ENCODE measurements at regions not wholly inside any gene's neighbourhood (a gene's known extent, or its start where the extent isn't known, plus 50 kb on each side); places are given as distances from the start of the nearest gene placed in this dataset.

GRCh38 chr10:42962902-42963231 is 114.0 kb upstream of the RET start:
- H3K9me1 ChIP-seq (ENCODE audit: insufficient read depth, low read length): no peaks in the 10 kb centered on the region
- H3K23ac ChIP-seq (ENCODE audit: low read depth, low read length): no peak overlapping the region
- no TSS peak for BruUV-seq (replicated peaks)
- dilution Hi-C loops (cut with HindIII; ENCODE audit: low sequenced_read_pairs, unreplicated experiment): no loop called here
- no peak for ATAC-seq (ENCODE audit: low read depth)
- no peak overlapping the region for H3K27ac ChIP-seq (ENCODE audit: insufficient read depth, low read length)
- no peak overlapping the region for H3K9ac ChIP-seq (ENCODE audit: low read depth, low read length)
- H3K14ac ChIP-seq (replicated peaks; ENCODE audit: low read depth, low read length): no peak overlapping the region
- H3K4me3 ChIP-seq (ENCODE audit: insufficient read depth, low read depth, low read length): no peak overlapping the region
- H3K27me3 ChIP-seq (ENCODE audit: control insufficient read depth, insufficient read depth, low read length): peaks cover 1% of the 10 kb centered on the region; the same call in 1 of the 2 replicates
- H2BK5ac ChIP-seq (ENCODE audit: low read depth, low read length, poor library complexity, severe bottlenecking): no peak overlapping the region
- no peaks in the 10 kb centered on the region for H3K9me3 ChIP-seq (ENCODE audit: control insufficient read depth, insufficient read depth, low read length)
- TF ChIP-seq ELK1 (IDR thresholded peaks at IDR 0.05; ENCODE audit: borderline replicate concordance, low read depth, low read length): no peak
- TF ChIP-seq FOS (IDR thresholded peaks at IDR 0.05; ENCODE audit: low read depth, low read length): no peak
- TF ChIP-seq CTCF (conservative IDR thresholded peaks at IDR 0.05; ENCODE audit: low read depth, low read length): no peak
- no peak for TF ChIP-seq POLR2A (IDR thresholded peaks at IDR 0.05; ENCODE audit: low read depth, low read length)
- no peak for TF ChIP-seq CHD1 (IDR thresholded peaks at IDR 0.05; ENCODE audit: low read depth, low read length)
- no peak for TF ChIP-seq USF2 (IDR thresholded peaks at IDR 0.05; ENCODE audit: low read depth, low read length)
- no peak for TF ChIP-seq MXI1 (IDR thresholded peaks at IDR 0.05; ENCODE audit: borderline replicate concordance, low read depth, low read length)
- no peak for TF ChIP-seq CEBPB (IDR thresholded peaks at IDR 0.05; ENCODE audit: low read depth, low read length)
- no peaks in the 10 kb centered on the region for H3K4me1 ChIP-seq (ENCODE audit: control insufficient read depth, insufficient read depth, low read length)
- no peaks in the 10 kb centered on the region for H3K79me1 ChIP-seq (ENCODE audit: low read depth in 1 of 2, low read length in 2 of 2)
- no peak overlapping the region for H2BK120ac ChIP-seq (ENCODE audit: low read depth, low read length)
- no peak overlapping the region for H3K18ac ChIP-seq (ENCODE audit: low read depth, low read length)
- H2AFZ ChIP-seq (replicated peaks; ENCODE audit: low read length, poor library complexity): no peak overlapping the region
- no peak overlapping the region for H3K4me2 ChIP-seq (ENCODE audit: low read depth, low read length)
- POLR2A ChIA-PET (ENCODE audit: unreplicated experiment): no interaction called here
- H2AK5ac ChIP-seq (ENCODE audit: low read depth, low read length): no peak overlapping the region
- in situ Hi-C loops (cut with MboI; ENCODE audit: low sequenced_read_pairs): no loop called here
- CTCF ChIA-PET: no interaction called here
- H2BK15ac ChIP-seq (ENCODE audit: low read depth, low read length): no peak overlapping the region
- no peak overlapping the region for H2BK20ac ChIP-seq (ENCODE audit: low read depth, low read length)
- H2AK9ac ChIP-seq (replicated peaks; ENCODE audit: low read depth, low read length, poor library complexity): no peak overlapping the region
- intact Hi-C loops (cut with micrococcal nuclease): no loop called here
- H3K4ac ChIP-seq (ENCODE audit: low read depth, low read length): no peak overlapping the region
- no peaks in the 10 kb centered on the region for H3K36me3 ChIP-seq (ENCODE audit: control insufficient read depth, insufficient read depth, low read length)
- no peak overlapping the region for H4K8ac ChIP-seq (ENCODE audit: low read depth in 2 of 2, low read length in 2 of 2)
- no peak for DNase-seq
- H4K91ac ChIP-seq (ENCODE audit: insufficient read depth, low read depth, low read length): no peak overlapping the region
- no peaks in the 10 kb centered on the region for H4K20me1 ChIP-seq (ENCODE audit: insufficient read depth, low read length)
- WGBS, 2 experiments (ENCODE audit: extremely low coverage in 2 of 2, insufficient read length in 1 of 2): no CpG with 5 or more reads among the region's 5 CpGs
- no peak overlapping the region for H4K5ac ChIP-seq (ENCODE audit: low read depth, low read length)
- H3K56ac ChIP-seq (ENCODE audit: extremely low read depth, insufficient read depth, low read length): no peak overlapping the region

All from IMR-90 (cell line).